ENCODE measurements at regions not wholly inside any gene's neighbourhood (a gene's known extent, or its start where the extent isn't known, plus 50 kb on each side); places are given as distances from the start of the nearest gene placed in this dataset.
A peak's percentile ranks its signal among the peaks of the same experiment; 100 is the strongest.

- in situ Hi-C loops (cut with HindIII; ENCODE audit: extremely low pct_ligation_motif_present, low pct_unique_long_range_greater_than_20kb), result no loop called here
- BruUV-seq (replicated peaks), result no TSS peak
- H3K27me3 ChIP-seq (ENCODE audit: control insufficient read depth in 1 of 2, insufficient read depth in 2 of 2, low read length in 2 of 2), result no peaks in the 10 kb centered on the region
- WGBS (ENCODE audit: low lambda C conversion rate), result 87% methylated on average over 3 of the region's 4 CpGs
- intact Hi-C loops (cut with micrococcal nuclease; ENCODE audit: unreplicated experiment), result no loop called here
- peaks cover 39% of the 10 kb centered on the region for H3K4me1 ChIP-seq (ENCODE audit: insufficient read depth, low read length)
- DNase-seq (ENCODE audit: low spot score) (no peak), ATAC-seq (no peak), FAIRE-seq (no peak)
- no peak overlapping the region for H3K4me2 ChIP-seq (ENCODE audit: low read depth, low read length)
- H3K27ac ChIP-seq (ENCODE audit: extremely low read length, insufficient read depth, low read length), result no peak overlapping the region
- H3K79me2 ChIP-seq (ENCODE audit: insufficient read depth, low read length), result no peaks in the 10 kb centered on the region
- TF ChIP-seq MNT (IDR thresholded peaks at IDR 0.05) (peak; percentile 23; the same call in 1 of the 2 replicates), CSRNP1 (CRISPR knock-in tag; IDR thresholded peaks at IDR 0.05) (no peak)
- no peak overlapping the region for H3K4me3 ChIP-seq (replicated peaks in 1 of 3; ENCODE audit: insufficient read depth in 1 of 3, low read depth in 2 of 3, low read length in 3 of 3)
- H3K9ac ChIP-seq (ENCODE audit: insufficient read depth, low read depth, low read length), result no peak overlapping the region
- H4K20me1 ChIP-seq (ENCODE audit: insufficient read depth, low read length), result no peaks in the 10 kb centered on the region
- ChIA-PET CTCF (ENCODE audit: low intra/inter-chr PET ratio, low total read pairs) (no interaction called here), POLR2A (no interaction called here)
- peaks cover 0 to 1% of the 10 kb centered on the region in 2 experiments; a peak in 2 of 5 replicates for H3K36me3 ChIP-seq (replicated peaks in 1 of 2; ENCODE audit: control insufficient read depth in 1 of 2, insufficient read depth in 2 of 2, low read length in 2 of 2)
- no peak overlapping the region for H2AFZ ChIP-seq (ENCODE audit: low read length)
- H3K9me3 ChIP-seq (ENCODE audit: low read length), result no peaks in the 10 kb centered on the region
Observed at GRCh38 chr5:56456002-56456401, 222.9 kb upstream of the ANKRD55 start.

- no peak overlapping the region for H3K4me2 ChIP-seq (ENCODE audit: low read depth, low read length)
- H4K20me1 ChIP-seq (ENCODE audit: insufficient read depth, low read length), result no peaks in the 10 kb centered on the region
- no peak for ATAC-seq
- H3K36me3 ChIP-seq (replicated peaks in 1 of 2; ENCODE audit: control insufficient read depth in 1 of 2, insufficient read depth in 2 of 2, low read length in 2 of 2), result peaks cover 0 to 1% of the 10 kb centered on the region in 2 experiments; a peak in 2 of 5 replicates
- POLR2A ChIA-PET, result no interaction called here
- H3K4me1 ChIP-seq (ENCODE audit: insufficient read depth, low read length), result peaks cover 34% of the 10 kb centered on the region
- no peak overlapping the region for H3K27ac ChIP-seq (ENCODE audit: extremely low read length, insufficient read depth, low read length)
- BruUV-seq (replicated peaks), result no TSS peak
- no peaks in the 10 kb centered on the region for H3K9me3 ChIP-seq (ENCODE audit: low read length)
- H3K9ac ChIP-seq (ENCODE audit: insufficient read depth, low read depth, low read length), result no peak overlapping the region
- DNase-seq (ENCODE audit: low spot score), result no peak
- H3K79me2 ChIP-seq (ENCODE audit: insufficient read depth, low read length), result no peaks in the 10 kb centered on the region
- CTCF ChIA-PET (ENCODE audit: low intra/inter-chr PET ratio, low total read pairs), result no interaction called here
- H3K4me3 ChIP-seq (replicated peaks in 1 of 3; ENCODE audit: insufficient read depth in 1 of 3, low read depth in 2 of 3, low read length in 3 of 3), result no peak overlapping the region
- in situ Hi-C loops (cut with HindIII; ENCODE audit: extremely low pct_ligation_motif_present, low pct_unique_long_range_greater_than_20kb), result no loop called here
- intact Hi-C loops (cut with micrococcal nuclease; ENCODE audit: unreplicated experiment), result no loop called here
- H3K27me3 ChIP-seq (ENCODE audit: control insufficient read depth in 1 of 2, insufficient read depth in 2 of 2, low read length in 2 of 2), result no peaks in the 10 kb centered on the region
- WGBS (ENCODE audit: low lambda C conversion rate), result 96% methylated on average over 3 of the region's 4 CpGs
- FAIRE-seq, result no peak
- H2AFZ ChIP-seq (ENCODE audit: low read length), result no peak overlapping the region
- TF ChIP-seq, protein P1, sequence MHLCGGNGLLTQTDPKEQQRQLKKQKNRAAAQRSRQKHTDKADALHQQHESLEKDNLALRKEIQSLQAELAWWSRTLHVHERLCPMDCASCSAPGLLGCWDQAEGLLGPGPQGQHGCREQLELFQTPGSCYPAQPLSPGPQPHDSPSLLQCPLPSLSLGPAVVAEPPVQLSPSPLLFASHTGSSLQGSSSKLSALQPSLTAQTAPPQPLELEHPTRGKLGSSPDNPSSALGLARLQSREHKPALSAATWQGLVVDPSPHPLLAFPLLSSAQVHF (CRISPR knock-in tag; IDR thresholded peaks at IDR 0.05), result no peak
- no peak for TF ChIP-seq ATF7-NPFF (CRISPR knock-in tag; IDR thresholded peaks at IDR 0.05; ENCODE audit: low read depth)
- TF ChIP-seq AKNA (CRISPR knock-in tag; IDR thresholded peaks at IDR 0.05; ENCODE audit: borderline replicate concordance), result no peak
- no peak for TF ChIP-seq ZFX (CRISPR knock-in tag; IDR thresholded peaks at IDR 0.05; ENCODE audit: low read depth)
- TF ChIP-seq LCORL (IDR thresholded peaks at IDR 0.05), result no peak
- no peak for TF ChIP-seq LCORL (CRISPR knock-in tag; IDR thresholded peaks at IDR 0.05)
- TF ChIP-seq TBX2 (CRISPR knock-in tag; IDR thresholded peaks at IDR 0.05; ENCODE audit: borderline replicate concordance), result no peak
- TF ChIP-seq TP53 (CRISPR knock-in tag; conservative IDR thresholded peaks at IDR 0.05), result no peak
Observed at GRCh38 chr5:56455417-56455816, 222.3 kb upstream of the ANKRD55 start.

Measured in HepG2 (cell line).